ENCODE measurements at regions not wholly inside any gene's neighbourhood (a gene's known extent, or its start where the extent isn't known, plus 50 kb on each side); places are given as distances from the start of the nearest gene placed in this dataset.
A peak's percentile ranks its signal among the peaks of the same experiment; 100 is the strongest.

DNA sequence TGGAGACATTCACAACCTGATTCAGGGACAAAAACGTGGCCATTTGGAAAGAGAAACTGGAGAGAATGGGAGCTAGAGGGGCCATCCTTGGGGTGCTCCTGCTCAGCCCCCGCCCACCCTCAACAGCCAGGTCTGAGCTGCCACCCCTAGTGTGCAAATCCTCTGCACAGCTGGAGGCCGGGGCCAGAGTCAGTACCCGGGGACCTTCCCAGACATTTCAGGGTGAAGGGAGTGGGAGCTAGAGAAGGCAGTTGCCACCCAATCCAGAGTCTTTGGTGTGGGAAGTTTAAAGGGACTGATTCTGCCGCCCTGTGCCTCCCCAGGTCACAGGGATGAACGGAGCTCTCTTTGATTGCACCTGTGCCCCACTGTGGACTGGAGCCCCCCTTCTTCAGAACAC is 397.4 kb downstream of the MATN1 start:
- intact Hi-C loops (cut with DNase I): no loop called here
- Histone ChIP-seq H3K4me1 (no peaks in the 10 kb centered on the region), H3K9me3 (no peaks in the 10 kb centered on the region), H3K4me3 (no peak overlapping the region), H3K27me3 (no peaks in the 10 kb centered on the region), H3K36me3 (no peaks in the 10 kb centered on the region), H3K27ac (no peak overlapping the region)
- TF ChIP-seq CTCF (IDR thresholded peaks at IDR 0.05): no peak
- peak in 1 of 2 donors; percentile 40 for DNase-seq (ENCODE audit: low spot score in 2 of 2)

- peak in 1 of 2 donors; percentile 34 for DNase-seq (ENCODE audit: low spot score in 2 of 2)
- Histone ChIP-seq H3K4me1 (no peaks in the 10 kb centered on the region), H3K27me3 (no peaks in the 10 kb centered on the region), H3K4me3 (no peak overlapping the region), H3K36me3 (no peaks in the 10 kb centered on the region), H3K27ac (no peak overlapping the region), H3K9me3 (no peaks in the 10 kb centered on the region)
- intact Hi-C loops (cut with DNase I): no loop called here
- no peak for TF ChIP-seq CTCF (IDR thresholded peaks at IDR 0.05)
Measured at GRCh38 chr1:30325085-30325935, 398.1 kb downstream of the MATN1 start.

DNA sequence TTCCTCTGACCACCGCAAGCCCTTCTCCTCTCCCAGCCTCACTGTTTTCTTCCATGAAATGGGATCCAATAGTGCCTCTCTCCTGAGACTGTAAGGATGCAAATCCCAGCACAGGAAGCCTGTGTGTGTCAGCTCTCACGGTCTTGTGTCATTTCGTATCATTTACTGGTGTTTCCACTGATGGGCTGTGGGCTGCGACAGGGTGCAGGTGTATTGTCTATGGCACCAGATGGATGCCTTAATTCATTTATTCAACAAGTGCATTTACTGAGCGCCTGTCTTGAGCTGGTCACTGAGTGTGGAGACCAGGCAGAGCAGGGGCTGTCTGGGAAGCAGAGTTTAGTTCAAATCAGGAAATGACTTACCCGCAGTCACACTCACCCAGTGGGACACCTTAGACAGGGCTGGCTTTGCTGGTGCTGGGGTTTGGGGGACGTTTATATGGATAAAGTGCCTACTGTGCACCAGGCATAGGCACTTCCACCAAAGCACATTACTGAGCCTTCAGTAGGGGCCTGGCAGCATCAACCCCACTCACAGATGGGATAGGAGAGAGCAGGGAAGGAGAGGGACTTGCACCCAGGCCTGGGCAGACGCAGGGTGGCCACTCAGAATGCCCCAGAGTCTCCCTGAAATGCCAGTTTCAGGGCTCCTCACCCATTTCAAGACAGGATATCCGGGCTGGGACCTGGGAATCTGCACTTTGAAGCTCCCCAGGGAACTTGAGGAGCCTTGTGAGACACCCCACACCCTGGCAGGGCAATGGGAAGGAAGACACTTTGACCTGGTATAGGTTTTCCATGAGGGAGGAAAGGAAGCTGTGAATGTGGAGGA is 398.9 kb downstream of the MATN1 start:
- H3K27me3 ChIP-seq: no peaks in the 10 kb centered on the region
- H3K27ac ChIP-seq: no peak overlapping the region
- peak in 1 of 2 donors; percentile 28 for DNase-seq (ENCODE audit: low spot score in 2 of 2)

GRCh38 chr1:30323841-30324240 is 399.5 kb downstream of the MATN1 start:
- Histone ChIP-seq H3K4me1 (no peaks in the 10 kb centered on the region), H3K36me3 (no peaks in the 10 kb centered on the region), H3K9me3 (no peaks in the 10 kb centered on the region), H3K27ac (no peak overlapping the region), H3K27me3 (no peaks in the 10 kb centered on the region), H3K4me3 (no peak overlapping the region)
- intact Hi-C loops (cut with DNase I): no loop called here
- TF ChIP-seq CTCF (IDR thresholded peaks at IDR 0.05): no peak
- DNase-seq (ENCODE audit: low spot score in 2 of 2): peak in 1 of 2 donors; percentile 16

More for the DNA sequence above, 398.9 kb downstream of the MATN1 start:
- Histone ChIP-seq H3K4me3 (no peak overlapping the region), H3K4me1 (no peaks in the 10 kb centered on the region), H3K36me3 (no peaks in the 10 kb centered on the region), H3K9me3 (no peaks in the 10 kb centered on the region)
- intact Hi-C loops (cut with DNase I): no loop called here
- no peak for TF ChIP-seq CTCF (IDR thresholded peaks at IDR 0.05)

DNA sequence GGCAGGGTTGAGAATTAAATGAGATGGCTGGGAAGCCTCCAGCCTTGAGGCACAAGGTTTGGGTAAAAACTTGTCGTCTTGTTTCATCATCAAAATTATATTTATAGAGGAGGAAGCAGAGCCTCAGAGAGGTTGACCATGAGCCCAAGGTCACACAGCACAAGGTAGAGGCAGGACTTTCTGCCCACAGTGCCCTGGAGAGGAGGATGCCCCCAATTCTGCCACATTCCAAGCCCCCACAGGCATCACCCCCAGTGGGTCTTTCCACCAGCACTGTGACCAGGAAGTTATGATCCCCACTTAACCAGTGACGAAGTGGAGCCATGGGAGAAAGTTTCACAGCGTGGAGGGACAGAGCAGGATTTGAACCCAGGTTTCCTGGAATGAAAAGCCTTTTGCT is 400.0 kb downstream of the MATN1 start:
- no peak for DNase-seq (ENCODE audit: low spot score in 2 of 2)
- no peaks in the 10 kb centered on the region for H3K27me3 ChIP-seq
- H3K4me3 ChIP-seq: no peak overlapping the region
- no peak overlapping the region for H3K27ac ChIP-seq
- intact Hi-C loops (cut with DNase I): no loop called here
- H3K36me3 ChIP-seq: no peaks in the 10 kb centered on the region
- H3K9me3 ChIP-seq: no peaks in the 10 kb centered on the region
- TF ChIP-seq CTCF (IDR thresholded peaks at IDR 0.05): no peak
- no peaks in the 10 kb centered on the region for H3K4me1 ChIP-seq
